GM12878 (cell line): ENCODE measurements at regions not wholly inside any gene's neighbourhood (a gene's known extent, or its start where the extent isn't known, plus 50 kb on each side); places are given as distances from the start of the nearest gene placed in this dataset.

Source experiments
- EZH2 ChIP-seq: IDR thresholded peaks from 2 replicates; pipeline ENCODE4 v1.6.1; 2012; ENCODE audit warnings: low read depth, mild to moderate bottlenecking, control low read depth, inconsistent platforms, low read length, borderline replicate concordance; ENCODE audit not compliant: control insufficient read depth
- NR2F1 ChIP-seq: fragments of 450-650 bp; conservative IDR thresholded peaks from 2 replicates; pipeline ENCODE4 v1.6.1; 2017; ENCODE audit warnings: mild to moderate bottlenecking
- STAT1 ChIP-seq: fragments of 450-650 bp; conservative IDR thresholded peaks from 2 replicates; pipeline ENCODE4 v1.6.1; 2014; ENCODE audit warnings: antibody characterized with exemption, mild to moderate bottlenecking
- TF ChIP-seq, protein P1 (sequence below): IDR thresholded peaks from 2 replicates; pipeline ENCODE4 v1.6.1; 2012; ENCODE audit warnings: low read depth, low read length, improper control_type of control experiment

DNA sequence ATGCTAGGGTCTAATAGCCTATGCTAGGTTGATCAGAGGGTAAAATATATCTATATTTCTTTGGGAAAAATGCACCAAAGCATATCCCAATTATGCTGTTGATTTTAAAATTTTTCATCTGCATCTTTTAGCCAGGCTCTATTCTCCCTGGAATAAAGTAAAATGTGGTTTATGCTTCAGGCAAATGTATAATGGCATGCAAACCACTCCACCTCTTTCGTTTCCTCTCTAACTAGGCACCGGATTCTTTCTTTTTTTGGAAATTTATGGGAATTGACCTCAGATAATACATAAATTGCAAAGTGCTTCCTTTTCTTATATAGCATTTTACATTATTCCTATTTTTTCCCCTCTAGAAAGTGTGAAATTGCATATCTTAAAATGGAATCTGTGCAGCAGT lies 386.5 kb downstream of the OLFM4 start:
- TF ChIP-seq, protein P1, sequence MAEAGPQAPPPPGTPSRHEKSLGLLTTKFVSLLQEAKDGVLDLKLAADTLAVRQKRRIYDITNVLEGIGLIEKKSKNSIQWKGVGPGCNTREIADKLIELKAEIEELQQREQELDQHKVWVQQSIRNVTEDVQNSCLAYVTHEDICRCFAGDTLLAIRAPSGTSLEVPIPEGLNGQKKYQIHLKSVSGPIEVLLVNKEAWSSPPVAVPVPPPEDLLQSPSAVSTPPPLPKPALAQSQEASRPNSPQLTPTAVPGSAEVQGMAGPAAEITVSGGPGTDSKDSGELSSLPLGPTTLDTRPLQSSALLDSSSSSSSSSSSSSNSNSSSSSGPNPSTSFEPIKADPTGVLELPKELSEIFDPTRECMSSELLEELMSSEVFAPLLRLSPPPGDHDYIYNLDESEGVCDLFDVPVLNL, result no peak
- TF ChIP-seq EZH2, result no peak
- TF ChIP-seq NR2F1, result no peak
- no peak for TF ChIP-seq STAT1
